CD1c-positive myeloid dendritic cell (primary cell): ENCODE measurements at regions not wholly inside any gene's neighbourhood (a gene's known extent, or its start where the extent isn't known, plus 50 kb on each side); places are given as distances from the start of the nearest gene placed in this dataset.

ENCODE experiments used
- DNase-seq: peaks from one replicate; pipeline ENCODE4 v3.0.0-alpha.2; 2016; ENCODE audit errors: extremely low spot score

- DNase-seq = no peak
Observed at GRCh38 chr6:156283091-156283490, 494.1 kb upstream of the ARID1B start.

- no peak for DNase-seq
Observed at GRCh38 chr6:156282087-156282486, 495.1 kb upstream of the ARID1B start.

GRCh38 chr6:156281266-156281665 lies 495.9 kb upstream of the ARID1B start:
- DNase-seq = no peak

GRCh38 chr6:156280065-156280464 lies 497.1 kb upstream of the ARID1B start:
- DNase-seq = no peak

GRCh38 chr6:156279261-156279969 lies 497.8 kb upstream of the ARID1B start:
- DNase-seq = no peak

GRCh38 chr6:156273065-156273711 lies 504.0 kb upstream of the ARID1B start:
- DNase-seq = no peak

- DNase-seq = no peak
Observed at GRCh38 chr6:156269751-156270369, 507.3 kb upstream of the ARID1B start.

GRCh38 chr6:156268849-156269248 lies 508.3 kb upstream of the ARID1B start:
- no peak for DNase-seq

GRCh38 chr6:156262014-156262413 lies 515.2 kb upstream of the ARID1B start:
- DNase-seq = no peak

GRCh38 chr6:156260815-156261214 lies 516.4 kb upstream of the ARID1B start:
- DNase-seq = peak; percentile 5

- DNase-seq = no peak
Observed at GRCh38 chr6:156258981-156259380, 518.2 kb upstream of the ARID1B start.

- no peak for DNase-seq
Observed at GRCh38 chr6:156256161-156256560, 521.0 kb upstream of the ARID1B start.

- DNase-seq = no peak
Observed at GRCh38 chr6:156254240-156254639, 522.9 kb upstream of the ARID1B start.

GRCh38 chr6:156250593-156250992 lies 526.6 kb upstream of the ARID1B start:
- DNase-seq = no peak

- no peak for DNase-seq
Observed at GRCh38 chr6:156242206-156242605, 535.0 kb upstream of the ARID1B start.

- no peak for DNase-seq
Observed at GRCh38 chr6:156231026-156231765, 546.0 kb upstream of the ARID1B start.

- no peak for DNase-seq
Observed at GRCh38 chr6:156219973-156220372, 557.2 kb upstream of the ARID1B start.

- DNase-seq = no peak
Observed at GRCh38 chr6:156205678-156206077, 571.5 kb upstream of the ARID1B start.

GRCh38 chr6:156199182-156199581 lies 578.0 kb upstream of the ARID1B start:
- no peak for DNase-seq

GRCh38 chr6:156197513-156197912 lies 579.7 kb upstream of the ARID1B start:
- peak; percentile 5 for DNase-seq

GRCh38 chr6:156194981-156195380 lies 582.2 kb upstream of the ARID1B start:
- DNase-seq = no peak

- DNase-seq = no peak
Observed at GRCh38 chr6:156193381-156193780, 583.8 kb upstream of the ARID1B start.
